ENCODE measurements at regions not wholly inside any gene's neighbourhood (a gene's known extent, or its start where the extent isn't known, plus 50 kb on each side); places are given as distances from the start of the nearest gene placed in this dataset.

DNA sequence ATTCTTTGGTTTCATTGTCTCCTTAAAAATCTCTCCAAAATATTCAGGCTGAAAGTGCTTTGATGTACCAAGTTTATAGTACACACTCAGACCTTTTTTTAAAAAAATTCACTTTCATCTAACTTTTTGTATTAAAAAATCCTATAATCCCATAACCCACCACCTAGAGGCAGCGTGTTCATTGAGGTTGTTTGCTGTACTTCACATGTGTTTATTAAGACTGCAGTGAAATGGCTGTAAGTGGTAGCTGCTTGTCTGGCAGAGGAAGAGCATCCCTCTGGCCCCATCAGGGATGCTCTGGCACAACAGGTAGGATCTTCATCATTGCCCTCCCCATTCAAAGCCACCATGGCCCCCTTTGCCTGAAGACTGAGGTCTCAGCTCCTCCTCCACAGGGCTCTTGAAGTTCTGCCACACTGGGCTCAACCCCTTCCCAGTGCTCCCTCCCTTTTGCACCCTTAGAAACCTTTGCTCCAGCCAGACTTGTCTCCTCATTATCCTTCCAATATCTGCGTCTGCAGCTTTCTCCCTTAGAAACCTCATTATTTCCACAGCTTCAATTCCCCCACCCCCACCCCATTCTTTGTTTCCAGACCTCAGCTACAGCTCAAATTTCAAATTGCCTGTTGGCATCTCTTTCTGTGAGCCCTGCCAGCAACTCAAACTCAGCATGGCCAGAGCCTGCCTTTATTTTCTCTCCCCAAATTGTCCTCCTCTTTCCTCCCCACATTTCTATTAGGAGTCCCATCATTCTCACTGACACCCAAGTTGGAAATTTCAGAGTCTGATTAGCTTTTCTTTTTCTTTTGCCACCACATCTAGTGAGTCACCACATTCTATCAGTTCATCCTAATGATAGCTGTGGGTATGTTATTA, 369.6 kb upstream of the USP24 start:
- TF ChIP-seq, protein P1, sequence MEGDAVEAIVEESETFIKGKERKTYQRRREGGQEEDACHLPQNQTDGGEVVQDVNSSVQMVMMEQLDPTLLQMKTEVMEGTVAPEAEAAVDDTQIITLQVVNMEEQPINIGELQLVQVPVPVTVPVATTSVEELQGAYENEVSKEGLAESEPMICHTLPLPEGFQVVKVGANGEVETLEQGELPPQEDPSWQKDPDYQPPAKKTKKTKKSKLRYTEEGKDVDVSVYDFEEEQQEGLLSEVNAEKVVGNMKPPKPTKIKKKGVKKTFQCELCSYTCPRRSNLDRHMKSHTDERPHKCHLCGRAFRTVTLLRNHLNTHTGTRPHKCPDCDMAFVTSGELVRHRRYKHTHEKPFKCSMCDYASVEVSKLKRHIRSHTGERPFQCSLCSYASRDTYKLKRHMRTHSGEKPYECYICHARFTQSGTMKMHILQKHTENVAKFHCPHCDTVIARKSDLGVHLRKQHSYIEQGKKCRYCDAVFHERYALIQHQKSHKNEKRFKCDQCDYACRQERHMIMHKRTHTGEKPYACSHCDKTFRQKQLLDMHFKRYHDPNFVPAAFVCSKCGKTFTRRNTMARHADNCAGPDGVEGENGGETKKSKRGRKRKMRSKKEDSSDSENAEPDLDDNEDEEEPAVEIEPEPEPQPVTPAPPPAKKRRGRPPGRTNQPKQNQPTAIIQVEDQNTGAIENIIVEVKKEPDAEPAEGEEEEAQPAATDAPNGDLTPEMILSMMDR (conservative IDR thresholded peaks at IDR 0.05; ENCODE audit: low read length), result no peak
- no peak for TF ChIP-seq EZH2phosphoT487 (IDR thresholded peaks at IDR 0.05; ENCODE audit: borderline replicate concordance, low read depth, low read length)
